ENCODE measurements at regions not wholly inside any gene's neighbourhood (a gene's known extent, or its start where the extent isn't known, plus 50 kb on each side); places are given as distances from the start of the nearest gene placed in this dataset.

DNA sequence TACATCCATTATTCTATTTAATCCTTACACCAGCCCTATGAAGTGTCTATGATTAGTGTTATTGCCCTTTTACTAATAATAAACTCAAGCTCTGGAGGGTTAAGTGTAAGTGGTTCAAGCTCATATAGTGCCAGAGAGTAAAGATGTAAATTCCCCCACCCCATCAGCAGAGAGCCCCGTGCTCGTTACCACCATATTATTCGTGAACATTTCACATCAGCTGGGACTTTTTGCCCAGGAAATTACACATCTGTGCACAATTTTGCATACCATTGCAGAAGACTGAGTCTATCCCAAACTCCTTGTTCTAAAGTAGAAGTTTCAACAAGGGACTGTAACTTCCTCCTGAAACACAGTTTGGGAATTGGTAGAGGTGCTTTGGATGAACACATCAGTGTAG, 220.1 kb downstream of the BCAS1 start:
- no peak overlapping the region for H3K4me3 ChIP-seq (ENCODE audit: low read depth, low read length)
- no peak for TF ChIP-seq CTCF (IDR thresholded peaks at IDR 0.05; ENCODE audit: insufficient read depth, low read depth, low read length)
- DNase-seq (ENCODE audit: low read depth) = no peak

DNA sequence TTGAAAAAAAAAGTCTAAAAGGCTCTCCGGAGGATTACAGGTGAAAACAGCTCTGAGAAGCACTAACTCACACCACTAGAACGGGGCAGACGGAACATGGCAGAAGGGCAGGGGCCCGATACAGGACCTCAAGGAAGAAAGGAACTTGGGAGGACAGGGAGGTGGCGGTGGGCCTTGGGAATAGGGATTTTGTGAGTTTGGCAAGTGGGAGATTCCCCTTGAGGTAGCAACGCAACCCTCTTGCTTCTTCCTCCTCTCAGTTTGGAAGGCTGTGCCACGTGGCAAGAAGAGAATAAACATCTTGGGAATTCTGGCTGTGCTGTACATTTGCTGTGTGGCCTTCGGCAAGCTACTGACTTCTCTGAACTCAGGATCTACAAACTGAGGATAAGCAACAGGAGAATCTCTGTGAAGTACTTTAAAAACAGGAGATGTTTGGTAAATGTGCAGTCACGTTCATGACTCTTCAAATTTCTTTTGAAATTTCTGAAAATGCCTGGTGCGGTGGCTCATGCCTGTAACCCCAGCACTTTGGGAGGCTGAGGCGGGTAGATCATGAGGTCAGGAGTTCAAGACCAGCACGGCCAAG, 220.8 kb downstream of the BCAS1 start:
- no peak overlapping the region for H3K4me3 ChIP-seq (ENCODE audit: low read depth, low read length)
- no peak for TF ChIP-seq CTCF (IDR thresholded peaks at IDR 0.05; ENCODE audit: insufficient read depth, low read depth, low read length)
- DNase-seq (ENCODE audit: low read depth) = no peak

DNA sequence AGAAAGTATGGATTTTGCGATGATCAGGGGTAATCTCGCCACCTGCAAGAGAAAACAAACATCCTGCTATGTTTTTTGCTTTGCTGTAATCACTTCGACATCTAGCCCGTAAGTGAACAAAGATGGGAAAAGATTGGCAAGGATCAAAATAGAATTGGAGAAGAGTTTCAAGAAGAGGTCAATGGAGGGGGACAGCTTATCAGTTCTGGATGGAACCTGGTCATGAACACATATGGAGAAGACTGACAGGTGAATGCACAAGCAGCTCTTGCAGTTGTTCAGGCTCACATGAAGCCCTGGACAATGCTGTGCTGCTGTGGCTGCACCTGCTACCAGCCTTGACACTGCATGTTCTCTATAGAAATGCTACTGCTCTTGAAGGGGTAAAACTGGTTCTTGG, 222.1 kb downstream of the BCAS1 start:
- DNase-seq (ENCODE audit: low read depth) = no peak
- no peak overlapping the region for H3K4me3 ChIP-seq (ENCODE audit: low read depth, low read length)
- TF ChIP-seq CTCF (IDR thresholded peaks at IDR 0.05; ENCODE audit: insufficient read depth, low read depth, low read length) = no peak

- no peak for TF ChIP-seq CTCF (IDR thresholded peaks at IDR 0.05; ENCODE audit: insufficient read depth, low read depth, low read length)
- no peak overlapping the region for H3K4me3 ChIP-seq (ENCODE audit: low read depth, low read length)
- DNase-seq (ENCODE audit: low read depth) = no peak
Observed at GRCh38 chr20:53847837-53848170, 222.6 kb downstream of the BCAS1 start.

DNA sequence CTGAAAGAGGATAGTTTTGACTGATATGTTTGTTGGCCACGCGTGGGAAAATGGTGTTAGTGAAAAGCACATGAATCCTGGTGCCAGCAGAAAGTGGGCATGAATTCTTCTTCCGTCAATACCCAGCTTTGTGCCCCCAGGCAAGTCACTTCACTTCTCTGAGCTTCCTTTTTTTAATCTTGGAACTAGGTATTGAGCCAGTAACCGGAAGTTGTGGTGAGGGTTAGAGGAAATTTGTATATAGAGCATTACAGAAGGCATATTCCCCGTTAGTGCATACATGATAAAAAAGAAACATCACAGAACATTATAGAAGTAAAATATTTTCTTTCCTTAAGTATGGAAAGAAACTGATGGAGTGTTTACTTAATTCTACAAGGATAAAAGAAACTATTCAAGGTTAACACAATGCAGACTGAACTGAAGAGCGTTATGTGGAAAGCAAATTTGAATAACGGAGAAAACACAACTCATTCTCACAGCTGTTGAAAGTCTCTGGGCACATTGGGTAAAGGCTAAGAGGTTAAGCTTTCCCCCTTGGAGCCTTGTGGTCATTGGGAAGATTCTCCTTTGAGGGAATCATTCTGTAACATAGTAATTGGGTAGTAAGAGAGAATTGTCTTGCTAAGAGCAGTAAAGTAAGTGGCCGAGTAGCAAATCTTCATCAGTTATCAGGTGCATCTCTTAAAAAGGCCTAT, 223.1 kb downstream of the BCAS1 start:
- no peak for DNase-seq (ENCODE audit: low read depth)
- no peak overlapping the region for H3K4me3 ChIP-seq (ENCODE audit: low read depth, low read length)
- TF ChIP-seq CTCF (IDR thresholded peaks at IDR 0.05; ENCODE audit: insufficient read depth, low read depth, low read length) = no peak

DNA sequence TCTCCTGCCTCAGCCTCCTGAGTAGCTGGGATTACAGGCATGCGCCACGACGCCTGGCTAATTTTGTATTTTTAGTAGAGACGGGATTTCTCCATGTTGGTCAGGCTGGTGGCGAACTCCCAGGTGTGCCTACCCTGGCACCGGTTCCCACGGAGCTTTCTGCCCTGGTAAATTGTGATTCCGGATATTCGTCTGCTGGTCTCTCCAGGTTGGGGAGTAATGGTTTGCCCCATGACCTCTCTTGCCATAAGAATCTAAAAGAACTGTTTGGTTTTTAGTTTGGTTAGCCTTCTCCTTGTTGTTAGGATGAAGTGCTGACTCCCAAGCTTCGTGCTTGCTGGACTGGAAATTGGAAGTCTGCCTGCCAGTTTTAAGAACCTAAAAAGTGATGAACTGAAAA, 223.8 kb downstream of the BCAS1 start:
- no peak overlapping the region for H3K4me3 ChIP-seq (ENCODE audit: low read depth, low read length)
- no peak for DNase-seq (ENCODE audit: low read depth)
- no peak for TF ChIP-seq CTCF (IDR thresholded peaks at IDR 0.05; ENCODE audit: insufficient read depth, low read depth, low read length)

GRCh38 chr20:53845980-53846379, 224.4 kb downstream of the BCAS1 start:
- DNase-seq (ENCODE audit: low read depth) = no peak
- no peak for TF ChIP-seq CTCF (IDR thresholded peaks at IDR 0.05; ENCODE audit: insufficient read depth, low read depth, low read length)
- H3K4me3 ChIP-seq (ENCODE audit: low read depth, low read length) = no peak overlapping the region

Measured in fibroblast of villous mesenchyme (primary cell).